ENCODE measurements at regions not wholly inside any gene's neighbourhood (a gene's known extent, or its start where the extent isn't known, plus 50 kb on each side); places are given as distances from the start of the nearest gene placed in this dataset.

- H3K4me3 ChIP-seq, result no peak overlapping the region
- ATAC-seq, result no peak
These were observed 227.3 kb downstream of the KDR start for GRCh38 chr4:54898056-54898562.

GRCh38 chr4:54897590-54897989, 227.8 kb downstream of the KDR start:
- Histone ChIP-seq H3K36me3 (no peaks in the 10 kb centered on the region), H3K27me3 (no peaks in the 10 kb centered on the region), H3K4me1 (no peaks in the 10 kb centered on the region), H3K4me3 (no peak overlapping the region), H3K27ac (no peak overlapping the region), H3K9me3 (no peaks in the 10 kb centered on the region)
- no peak for DNase-seq
- intact Hi-C loops (cut with DNase I), result no loop called here
- ATAC-seq, result no peak
- TF ChIP-seq CTCF (IDR thresholded peaks at IDR 0.05), result no peak

More at GRCh38 chr4:54898056-54898562, 227.3 kb downstream of the KDR start:
- intact Hi-C loops (cut with DNase I), result no loop called here
- no peaks in the 10 kb centered on the region for H3K36me3 ChIP-seq
- no peaks in the 10 kb centered on the region for H3K4me1 ChIP-seq
- no peak overlapping the region for H3K27ac ChIP-seq
- no peaks in the 10 kb centered on the region for H3K9me3 ChIP-seq
- no peaks in the 10 kb centered on the region for H3K27me3 ChIP-seq
- DNase-seq, result no peak
- TF ChIP-seq CTCF (IDR thresholded peaks at IDR 0.05), result no peak

GRCh38 chr4:54882616-54883015, 224.9 kb downstream of the KIT start:
- intact Hi-C loops (cut with DNase I), result no loop called here
- Histone ChIP-seq H3K36me3 (no peaks in the 10 kb centered on the region), H3K27ac (no peak overlapping the region)

GRCh38 chr4:54879576-54879975, 221.8 kb downstream of the KIT start:
- H3K4me3 ChIP-seq, result no peak overlapping the region
- H3K27me3 ChIP-seq, result no peaks in the 10 kb centered on the region
- no peak for DNase-seq
- H3K36me3 ChIP-seq, result no peaks in the 10 kb centered on the region
- no peak for TF ChIP-seq CTCF (IDR thresholded peaks at IDR 0.05)
- H3K9me3 ChIP-seq, result no peaks in the 10 kb centered on the region
- ATAC-seq, result no peak
- H3K27ac ChIP-seq, result no peak overlapping the region
- no peaks in the 10 kb centered on the region for H3K4me1 ChIP-seq
- intact Hi-C loops (cut with DNase I), result no loop called here

More at GRCh38 chr4:54882616-54883015, 224.9 kb downstream of the KIT start:
- no peak for TF ChIP-seq CTCF (IDR thresholded peaks at IDR 0.05)
- ATAC-seq (no peak), DNase-seq (no peak)
- H3K9me3 ChIP-seq, result no peaks in the 10 kb centered on the region
- no peaks in the 10 kb centered on the region for H3K27me3 ChIP-seq
- no peak overlapping the region for H3K4me3 ChIP-seq
- no peaks in the 10 kb centered on the region for H3K4me1 ChIP-seq

- ATAC-seq (no peak), DNase-seq (no peak)
- H3K36me3 ChIP-seq, result no peaks in the 10 kb centered on the region
- no peaks in the 10 kb centered on the region for H3K27me3 ChIP-seq
- H3K4me1 ChIP-seq, result no peaks in the 10 kb centered on the region
- TF ChIP-seq CTCF (IDR thresholded peaks at IDR 0.05), result no peak
- H3K9me3 ChIP-seq, result no peaks in the 10 kb centered on the region
- no peak overlapping the region for H3K4me3 ChIP-seq
- no peak overlapping the region for H3K27ac ChIP-seq
- intact Hi-C loops (cut with DNase I), result no loop called here
These were observed 219.2 kb downstream of the KIT start for GRCh38 chr4:54877006-54877405.

GRCh38 chr4:54872261-54872660, 214.5 kb downstream of the KIT start:
- Histone ChIP-seq H3K27me3 (no peaks in the 10 kb centered on the region), H3K9me3 (no peaks in the 10 kb centered on the region)
- intact Hi-C loops (cut with DNase I), result no loop called here

More at GRCh38 chr4:54872261-54872660, 214.5 kb downstream of the KIT start:
- Histone ChIP-seq H3K36me3 (no peaks in the 10 kb centered on the region), H3K4me1 (no peaks in the 10 kb centered on the region), H3K4me3 (no peak overlapping the region), H3K27ac (no peak overlapping the region)
- DNase-seq, result no peak
- ATAC-seq, result no peak
- no peak for TF ChIP-seq CTCF (IDR thresholded peaks at IDR 0.05)

Data from upper lobe of right lung (tissue), 1 donor.